ENCODE measurements at regions not wholly inside any gene's neighbourhood (a gene's known extent, or its start where the extent isn't known, plus 50 kb on each side); places are given as distances from the start of the nearest gene placed in this dataset.
"Not testable (repeated sequence)": the region's sequence is repeated elsewhere in the genome, so short reads cannot be mapped to it uniquely, and the experiment has no call there.

GRCh38 chr21:35982717-35983116, 77.6 kb downstream of the SETD4 start:
- DNase-seq (ENCODE audit: low read depth, low spot score), result no peak
- H3K27ac ChIP-seq, result no peak overlapping the region

- DNase-seq (ENCODE audit: low read depth, low spot score), result peak; percentile 16
- no peak overlapping the region for H3K27ac ChIP-seq
Observed at GRCh38 chr21:35981514-35982070, 78.7 kb downstream of the SETD4 start.

DNA sequence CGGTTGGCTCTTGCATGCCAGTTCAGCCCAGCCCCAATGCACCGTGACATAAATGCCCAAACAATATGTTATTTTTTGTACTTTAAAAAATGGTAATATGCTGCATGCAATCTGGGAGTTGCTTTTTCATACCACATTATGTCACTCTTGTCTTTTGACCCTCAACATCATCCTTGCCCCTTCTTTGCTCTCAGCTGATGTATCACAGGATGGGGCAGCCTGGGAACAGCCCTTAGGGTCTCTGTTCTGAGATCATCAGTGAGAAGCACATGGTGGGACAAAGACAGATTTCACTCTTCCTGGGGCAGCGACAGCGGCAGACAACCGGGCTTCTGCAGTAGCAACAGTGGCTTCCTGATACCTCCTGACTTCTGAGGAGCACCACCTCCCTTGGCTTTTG, 79.5 kb downstream of the SETD4 start:
- no peak for DNase-seq (ENCODE audit: low read depth, low spot score)
- no peak overlapping the region for H3K27ac ChIP-seq

- not testable (repeated sequence) for H3K27ac ChIP-seq; DNase-seq (ENCODE audit: low read depth, low spot score)
Observed at GRCh38 chr21:35977860-35978259, 82.5 kb downstream of the SETD4 start.

DNA sequence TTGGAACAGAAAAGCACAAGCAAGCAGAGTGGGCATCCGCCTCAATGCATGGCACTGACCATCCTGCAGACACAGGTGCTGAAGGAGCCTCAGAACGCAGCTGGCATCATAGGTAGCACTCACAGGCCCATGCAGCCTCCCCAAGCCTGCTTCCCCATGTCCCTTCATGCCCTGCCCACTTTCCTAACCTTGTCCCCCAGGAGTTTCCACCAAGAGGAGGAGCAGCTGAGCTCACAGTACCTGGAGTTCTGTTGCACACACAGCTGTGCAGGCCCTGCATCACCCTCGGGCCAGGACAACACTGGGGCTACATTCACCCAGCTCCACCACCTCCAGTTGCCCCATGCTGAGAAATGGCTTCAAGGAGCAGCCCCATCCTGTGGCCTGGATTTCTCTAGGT, 83.4 kb downstream of the SETD4 start:
- no peak for DNase-seq (ENCODE audit: low read depth, low spot score)
- no peak overlapping the region for H3K27ac ChIP-seq

DNA sequence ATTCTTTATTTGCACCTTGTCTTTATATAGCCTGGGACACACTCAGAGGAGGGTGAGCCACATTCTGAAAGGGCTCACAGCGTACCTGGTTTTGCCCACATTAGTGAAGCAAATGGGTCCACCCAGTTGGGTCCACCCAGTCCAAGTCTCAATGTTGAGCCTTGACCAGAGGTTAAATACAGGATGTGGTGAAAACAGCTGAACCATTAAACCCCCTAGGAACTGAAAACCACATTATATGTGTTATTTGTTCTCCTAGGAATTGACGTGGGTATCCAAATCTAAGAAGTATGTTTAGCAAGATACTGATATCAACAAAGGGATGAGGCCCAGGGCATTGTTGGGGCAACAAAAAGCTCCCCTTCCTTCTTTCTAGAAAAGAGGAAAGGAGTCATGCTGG, 83.8 kb downstream of the SETD4 start:
- H3K27ac ChIP-seq, result no peak overlapping the region
- no peak for DNase-seq (ENCODE audit: low read depth, low spot score)

DNA sequence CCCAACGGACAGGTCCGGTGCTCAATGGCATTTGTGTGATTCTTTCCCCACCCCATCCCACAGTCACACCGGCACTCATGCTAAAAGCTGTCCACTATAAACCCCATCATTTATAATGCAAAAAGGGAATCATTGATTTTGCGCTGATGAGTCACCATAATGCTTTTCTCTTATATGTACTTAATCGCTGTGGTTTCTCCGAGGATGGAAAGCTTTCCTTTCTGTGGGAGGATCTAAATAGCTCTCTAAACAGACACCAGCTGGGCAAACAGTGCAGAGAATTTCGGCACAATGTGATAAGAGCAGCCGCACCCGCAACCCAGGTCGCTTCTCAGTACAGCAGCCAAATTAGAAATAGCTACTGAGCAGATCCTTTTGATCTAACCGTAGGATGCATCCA, 85.6 kb downstream of the SETD4 start:
- no peak overlapping the region for H3K27ac ChIP-seq
- DNase-seq (ENCODE audit: low read depth, low spot score), result peak; percentile 18

- DNase-seq (ENCODE audit: low read depth, low spot score), result no peak
- no peak overlapping the region for H3K27ac ChIP-seq
Observed at GRCh38 chr21:35971824-35972223, 88.5 kb downstream of the SETD4 start.

DNA sequence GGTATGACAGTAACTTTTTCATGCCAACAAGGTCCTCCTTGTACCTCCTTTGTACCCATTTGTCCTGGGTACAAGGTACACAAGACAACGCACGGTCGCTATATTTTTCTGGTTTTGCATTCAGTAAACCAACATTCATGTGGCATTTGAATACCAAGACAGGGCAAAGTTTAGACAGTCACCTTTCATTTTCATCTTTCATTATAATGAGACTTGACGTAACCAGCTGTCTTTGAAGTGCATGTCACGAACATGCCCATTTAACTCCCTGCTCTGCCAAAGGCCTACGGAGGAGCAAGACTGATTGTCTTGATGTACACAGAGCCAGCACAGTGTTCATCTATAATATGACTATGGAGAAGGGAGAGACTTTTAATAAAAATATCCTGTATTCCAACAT, 91.0 kb downstream of the SETD4 start:
- no peak for DNase-seq (ENCODE audit: low read depth, low spot score)
- H3K27ac ChIP-seq, result no peak overlapping the region

DNA sequence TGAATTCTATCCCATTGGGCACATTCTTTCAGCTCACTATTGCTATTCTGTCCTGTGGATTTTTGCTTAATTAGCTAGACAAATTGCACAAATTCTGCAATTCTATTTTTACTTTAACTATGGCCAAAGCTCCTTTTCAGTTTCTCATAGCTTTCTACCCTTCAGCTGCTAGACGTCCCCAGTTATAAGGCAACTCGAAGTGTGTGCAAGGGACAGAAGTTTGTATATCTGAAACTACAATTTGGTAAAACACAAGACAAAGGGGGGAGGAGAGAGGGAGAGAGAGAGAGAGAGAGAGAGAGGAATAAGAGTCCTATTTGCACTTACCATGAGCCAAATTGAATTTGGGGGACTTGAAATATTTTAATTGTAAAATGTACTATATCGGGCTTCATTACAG, 91.8 kb downstream of the SETD4 start:
- DNase-seq (ENCODE audit: low read depth, low spot score), result no peak
- H3K27ac ChIP-seq, result no peak overlapping the region

GRCh38 chr21:35965699-35966098, 94.6 kb downstream of the SETD4 start:
- no peak for DNase-seq (ENCODE audit: low read depth, low spot score)
- H3K27ac ChIP-seq, result no peak overlapping the region

- H3K27ac ChIP-seq, result no peak overlapping the region
- DNase-seq (ENCODE audit: low read depth, low spot score), result no peak
Observed at GRCh38 chr21:35963920-35964451, 96.3 kb downstream of the SETD4 start.

- H3K27ac ChIP-seq, result no peak overlapping the region
- DNase-seq (ENCODE audit: low read depth, low spot score), result no peak
Observed at GRCh38 chr21:35962917-35963316, 97.4 kb downstream of the SETD4 start.

- H3K27ac ChIP-seq, result no peak overlapping the region
- no peak for DNase-seq (ENCODE audit: low read depth, low spot score)
Observed at GRCh38 chr21:35954066-35954465, 106.3 kb downstream of the SETD4 start.

- H3K27ac ChIP-seq, result no peak overlapping the region
- DNase-seq (ENCODE audit: low read depth, low spot score), result peak; percentile 48
Observed at GRCh38 chr21:35953597-35953996, 106.7 kb downstream of the SETD4 start.

DNA sequence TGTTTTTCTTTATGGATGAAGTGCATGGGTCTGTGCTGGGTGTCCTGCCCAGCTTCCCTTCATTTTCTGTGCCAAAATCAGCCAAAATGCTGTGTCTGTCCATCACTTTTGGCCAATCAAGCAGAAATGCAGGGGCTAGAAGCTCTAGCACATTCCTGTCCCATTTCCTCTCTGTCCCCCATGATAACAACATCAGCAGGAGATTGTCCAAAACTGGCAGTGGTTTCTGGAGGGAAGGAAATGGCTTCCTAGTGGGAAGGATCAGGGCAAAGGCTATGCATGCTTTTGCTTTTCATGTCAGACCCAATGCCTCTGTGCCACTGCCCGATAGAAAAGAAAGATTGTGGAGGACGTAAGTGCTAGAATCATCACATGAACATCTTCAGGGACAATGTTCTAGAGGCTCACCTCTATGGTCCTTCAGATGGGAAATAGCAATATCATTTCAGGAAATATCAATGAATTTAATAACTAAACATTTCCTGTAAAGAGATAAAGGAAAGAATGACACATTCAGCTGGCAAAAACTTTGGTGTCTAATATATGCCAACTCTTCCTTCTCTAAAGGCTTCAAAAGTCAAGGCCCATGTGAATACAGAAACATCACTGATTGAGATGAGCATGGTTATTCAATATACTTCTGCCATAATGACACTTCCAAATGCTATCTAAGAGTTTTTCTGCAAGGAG, 107.5 kb downstream of the SETD4 start:
- DNase-seq (ENCODE audit: low read depth, low spot score), result no peak

GRCh38 chr21:35948982-35949381, 111.3 kb downstream of the SETD4 start:
- DNase-seq (ENCODE audit: low read depth, low spot score), result no peak
- no peak overlapping the region for H3K27ac ChIP-seq

More for the DNA sequence above, 107.5 kb downstream of the SETD4 start:
- no peak overlapping the region for H3K27ac ChIP-seq

- no peak for DNase-seq (ENCODE audit: low read depth, low spot score)
- no peak overlapping the region for H3K27ac ChIP-seq
Observed at GRCh38 chr21:35945089-35945671, 115.1 kb downstream of the SETD4 start.

DNA sequence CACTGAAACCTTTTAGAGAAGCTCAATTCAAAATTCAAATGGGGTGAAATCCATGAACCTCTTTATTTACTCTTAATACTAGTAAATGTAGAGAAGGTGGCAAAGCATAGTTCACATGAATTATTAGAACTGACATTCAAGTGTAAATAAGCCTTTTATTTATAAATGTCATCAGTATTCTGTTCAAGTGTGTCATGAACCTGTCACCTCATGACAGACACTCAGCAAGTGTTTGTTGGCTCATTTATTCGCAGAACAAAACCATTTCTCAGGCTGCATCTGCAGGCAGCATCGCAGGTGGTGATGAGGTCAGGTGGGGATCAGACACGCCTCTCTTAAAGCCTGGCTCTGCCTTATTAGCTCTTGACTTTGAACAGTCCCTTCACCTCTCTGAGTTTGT, 116.6 kb downstream of the SETD4 start:
- H3K27ac ChIP-seq, result no peak overlapping the region
- no peak for DNase-seq (ENCODE audit: low read depth, low spot score)

DNA sequence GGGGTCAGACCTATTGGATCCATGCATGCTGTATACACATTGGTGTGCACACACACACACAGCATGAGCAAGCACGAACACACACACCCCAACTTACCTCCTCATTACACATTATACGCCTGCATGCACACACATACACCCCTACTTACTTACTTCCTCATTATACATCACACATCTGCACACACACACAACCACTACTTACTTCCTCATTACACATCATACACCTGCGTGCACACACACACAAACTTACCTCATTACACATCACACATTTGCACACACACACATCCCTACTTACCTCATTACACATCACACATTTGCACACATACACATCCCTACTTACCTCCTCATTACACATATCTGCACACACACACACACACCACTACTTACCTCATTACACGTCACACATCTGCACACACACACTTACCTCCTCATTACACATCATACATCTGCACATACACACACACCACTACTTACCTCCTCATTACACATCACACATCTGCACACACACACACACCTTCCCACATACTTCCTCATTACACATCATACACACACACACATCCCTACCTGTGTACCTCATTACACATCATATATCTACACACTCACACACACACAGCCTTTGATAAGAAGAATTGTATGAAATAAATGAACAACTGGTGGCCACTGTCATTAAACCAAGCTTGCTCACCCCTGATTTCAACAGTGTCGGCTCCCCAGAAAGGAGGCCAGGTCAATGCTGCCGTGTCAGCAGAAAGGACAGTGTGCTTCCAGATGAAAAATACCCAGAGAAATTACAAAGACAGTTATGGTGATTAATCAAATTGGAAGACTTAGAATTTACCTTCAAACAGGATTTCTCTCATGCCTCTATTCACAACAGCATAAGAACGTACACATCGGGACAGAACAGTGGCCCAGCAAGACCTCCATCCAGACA, 117.8 kb downstream of the SETD4 start:
- DNase-seq (ENCODE audit: low read depth, low spot score), result no peak
- H3K27ac ChIP-seq, result no peak overlapping the region

Data from epithelial cell of prostate (primary cell).